Mucosa of descending colon (tissue), 3 donors: ENCODE measurements at regions not wholly inside any gene's neighbourhood (a gene's known extent, or its start where the extent isn't known, plus 50 kb on each side); places are given as distances from the start of the nearest gene placed in this dataset.
"Not testable (repeated sequence)": the region's sequence is repeated elsewhere in the genome, so short reads cannot be mapped to it uniquely, and the experiment has no call there.

Source experiments
- ATAC-seq: fragments of 200-7000 bp; cut with Tn5 transposase; one replicate; pipeline ENCODE4 v1.9.1; 2020; ENCODE audit warnings: mild to moderate bottlenecking, moderate library complexity
- DNase-seq, 3 donors: peaks; one replicate each; pipeline ENCODE4 v3.0.0-alpha.2; 2020
- H3K36me3 ChIP-seq: fragments of 200-600 bp; one replicate; pipeline ENCODE4 v1.8.0; 2021; ENCODE audit warnings: low read depth, mild to moderate bottlenecking
- H3K4me1 ChIP-seq: fragments of 200-600 bp; one replicate; pipeline ENCODE4 v1.8.0; 2021; ENCODE audit warnings: low read depth, mild to moderate bottlenecking
- H3K4me3 ChIP-seq: fragments of 200-600 bp; one replicate; pipeline ENCODE4 v1.8.0; 2021; ENCODE audit warnings: mild to moderate bottlenecking
- H3K9me3 ChIP-seq: fragments of 200-600 bp; one replicate; pipeline ENCODE4 v1.8.0; 2021; ENCODE audit warnings: mild to moderate bottlenecking
- CTCF ChIP-seq: fragments of 200-600 bp; IDR thresholded peaks from one replicate; pipeline ENCODE4 v1.8.0; 2022; ENCODE audit warnings: antibody characterized with exemption, mild to moderate bottlenecking
- intact Hi-C, 2 donors: fragments of 100-400 bp; cut with DNase I in 1 of 2; cut with micrococcal nuclease in 1 of 2; formaldehyde crosslinking; loops; one replicate each; pipeline versions ENCODE4 v1.11.0 to v1.11.1; 2022; cut with DNase I, micrococcal nuclease
- donor health status: DM: no; HTN: no; CAD: no; lungs with moderate emphysema.
- donor health status: DM: no; HTN: no; CAD: no.
- donor health status: DM: no; HTN: yes; CAD: no.

DNA sequence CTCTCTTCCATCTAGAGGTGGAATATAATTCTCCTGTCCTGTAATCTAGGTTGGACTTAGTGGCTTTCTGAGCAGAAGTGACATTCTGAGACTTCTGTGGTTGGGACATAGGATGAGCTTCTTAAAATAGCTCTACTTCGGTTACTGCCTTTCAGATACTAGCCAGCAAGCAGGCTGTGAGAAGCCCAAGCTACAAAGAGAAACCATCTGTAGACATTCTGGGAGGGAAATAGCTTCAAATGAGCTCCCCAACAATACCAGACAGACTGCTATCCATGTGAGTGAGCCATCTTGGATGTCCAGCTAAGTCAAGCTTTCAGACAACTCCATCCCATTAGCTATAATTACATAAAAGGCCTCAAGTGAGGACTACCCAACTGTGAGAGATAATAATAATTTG lies 568.9 kb downstream of the DMRTA1 start:
- no peaks in the 10 kb centered on the region for H3K4me1 ChIP-seq
- DNase-seq (no peak), ATAC-seq (no peak)
- no peak for TF ChIP-seq CTCF
- intact Hi-C loops, result no loop called here
- H3K4me3 ChIP-seq, result no peak overlapping the region
- no peaks in the 10 kb centered on the region for H3K36me3 ChIP-seq
- no peaks in the 10 kb centered on the region for H3K9me3 ChIP-seq

- no peak for TF ChIP-seq CTCF
- Histone ChIP-seq H3K4me3 (no peak overlapping the region), H3K36me3 (no peaks in the 10 kb centered on the region), H3K4me1 (no peaks in the 10 kb centered on the region), H3K9me3 (peaks cover 5% of the 10 kb centered on the region)
- intact Hi-C loops, result no loop called here
- no peak for DNase-seq
- no peak for ATAC-seq
Measured at GRCh38 chr9:23036416-23036815, 589.8 kb downstream of the DMRTA1 start.

- ATAC-seq (no peak), DNase-seq (no peak)
- TF ChIP-seq CTCF, result no peak
- Histone ChIP-seq H3K4me1 (no peaks in the 10 kb centered on the region), H3K36me3 (no peaks in the 10 kb centered on the region), H3K4me3 (no peak overlapping the region), H3K9me3 (no peaks in the 10 kb centered on the region)
- intact Hi-C loops, result no loop called here
Measured at GRCh38 chr9:23039402-23039801, 592.8 kb downstream of the DMRTA1 start.

DNA sequence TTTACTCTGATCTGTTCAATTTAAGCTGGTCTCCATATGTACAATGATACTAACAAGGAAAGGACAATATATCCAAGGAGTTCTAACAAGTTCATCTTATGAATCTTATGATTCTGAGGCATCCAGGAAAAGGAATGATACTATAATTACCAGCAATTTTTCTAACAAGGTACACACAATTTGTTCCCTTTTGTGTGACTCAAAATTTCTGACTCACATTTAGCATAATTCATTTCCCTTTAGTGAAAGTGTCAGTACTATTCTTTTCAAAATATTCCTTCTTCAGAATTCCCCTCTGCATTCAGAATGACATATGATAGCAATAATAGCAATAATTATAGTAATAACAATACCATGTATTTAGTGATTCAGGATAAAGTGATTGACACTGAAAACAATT lies 594.8 kb downstream of the DMRTA1 start:
- no peak for TF ChIP-seq CTCF
- DNase-seq, result no peak
- intact Hi-C loops, result no loop called here
- H3K4me1 ChIP-seq, result no peaks in the 10 kb centered on the region
- no peak overlapping the region for H3K4me3 ChIP-seq
- ATAC-seq, result no peak
- H3K9me3 ChIP-seq, result no peaks in the 10 kb centered on the region
- H3K36me3 ChIP-seq, result no peaks in the 10 kb centered on the region

DNA sequence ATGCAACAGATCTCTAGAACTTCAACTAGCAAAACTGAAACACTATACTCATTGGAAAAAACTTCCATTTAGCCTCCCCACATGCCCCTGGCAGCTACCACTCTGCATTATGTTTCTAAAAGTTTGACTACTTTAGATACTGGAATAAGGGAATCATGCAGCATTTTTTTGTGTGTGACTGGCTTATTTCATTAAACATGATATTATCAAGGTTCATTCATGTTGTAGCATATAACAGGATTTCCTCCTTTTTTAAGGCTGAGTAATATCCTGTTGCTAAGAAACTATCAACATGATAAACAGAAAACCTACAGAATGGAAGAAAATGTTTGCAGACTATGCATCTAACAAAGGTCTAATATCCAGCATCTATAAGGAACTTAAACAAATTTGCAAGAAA lies 597.9 kb downstream of the DMRTA1 start:
- H3K36me3 ChIP-seq, result no peaks in the 10 kb centered on the region
- H3K4me1 ChIP-seq, result no peaks in the 10 kb centered on the region
- DNase-seq, result no peak
- no peak for ATAC-seq
- intact Hi-C loops, result no loop called here
- no peak overlapping the region for H3K4me3 ChIP-seq
- no peak for TF ChIP-seq CTCF
- no peaks in the 10 kb centered on the region for H3K9me3 ChIP-seq

DNA sequence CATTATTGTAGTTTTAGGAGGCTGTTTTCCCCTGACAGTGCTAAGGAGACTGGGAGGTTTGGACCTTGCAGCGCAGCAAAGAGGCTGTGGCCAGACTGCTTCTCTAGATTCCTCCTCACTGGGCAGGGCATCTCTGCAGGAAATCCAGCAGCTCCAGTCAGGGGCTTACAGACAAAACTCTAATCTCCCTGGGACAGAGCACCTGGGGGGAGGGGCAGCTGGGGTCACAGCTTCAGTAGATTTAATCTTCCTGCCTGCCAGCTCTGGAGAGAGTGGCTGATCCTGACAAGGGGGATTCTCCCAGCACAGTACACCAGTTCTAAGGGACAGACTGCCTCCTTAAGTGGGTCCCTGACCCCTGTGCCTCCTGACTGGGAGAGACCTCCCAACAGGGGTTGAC lies 599.4 kb downstream of the DMRTA1 start:
- H3K4me3 ChIP-seq, H3K36me3 ChIP-seq, H3K9me3 ChIP-seq, intact Hi-C loops, H3K4me1 ChIP-seq, ATAC-seq, DNase-seq: not testable (repeated sequence)
